Stimulated activated CD4-positive, alpha-beta T cell treated with anti-CD3 and anti-CD28 coated beads, Interleukin-12 subunit alpha, Interleukin-12 subunit beta, amount 100 ng/mL, for 24 hours (primary cell): ENCODE measurements at regions not wholly inside any gene's neighbourhood (a gene's known extent, or its start where the extent isn't known, plus 50 kb on each side); places are given as distances from the start of the nearest gene placed in this dataset.
"Not testable (repeated sequence)": the region's sequence is repeated elsewhere in the genome, so short reads cannot be mapped to it uniquely, and the experiment has no call there.

ENCODE experiments used
- DNase-seq, 2 experiments: peaks; one replicate each; pipeline ENCODE4 v3.0.0-alpha.2; 2020; ENCODE audit warnings: low read depth in 2 of 2

DNA sequence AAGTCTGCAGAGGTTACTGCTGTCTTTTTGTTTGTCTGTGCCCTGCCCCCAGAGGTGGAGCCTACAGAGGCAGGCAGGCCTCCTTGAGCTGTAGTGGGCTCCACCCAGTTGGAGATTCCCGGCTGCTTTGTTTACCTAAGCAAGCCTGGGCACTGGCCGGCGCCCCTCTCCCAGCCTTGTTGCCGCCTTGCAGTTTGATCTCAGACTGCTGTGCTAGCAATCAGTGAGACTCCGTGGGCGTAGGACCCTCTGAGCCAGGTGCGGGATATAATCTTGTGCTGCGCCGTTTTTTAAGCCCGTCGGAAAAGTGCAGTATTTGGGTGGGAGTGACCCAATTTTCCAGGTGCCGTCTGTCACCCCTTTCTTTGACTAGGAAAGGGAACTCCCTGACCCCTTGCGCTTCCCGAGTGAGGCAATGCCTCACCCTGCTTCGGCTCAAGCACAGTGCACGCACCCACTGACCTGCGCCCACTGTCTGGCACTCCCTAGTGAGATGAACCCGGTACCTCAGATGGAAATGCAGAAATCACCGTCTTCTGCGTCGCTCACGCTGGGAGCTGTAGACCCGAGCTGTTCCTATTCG lies 198.9 kb upstream of the ECI2 start:
- DNase-seq, result not testable (repeated sequence)

DNA sequence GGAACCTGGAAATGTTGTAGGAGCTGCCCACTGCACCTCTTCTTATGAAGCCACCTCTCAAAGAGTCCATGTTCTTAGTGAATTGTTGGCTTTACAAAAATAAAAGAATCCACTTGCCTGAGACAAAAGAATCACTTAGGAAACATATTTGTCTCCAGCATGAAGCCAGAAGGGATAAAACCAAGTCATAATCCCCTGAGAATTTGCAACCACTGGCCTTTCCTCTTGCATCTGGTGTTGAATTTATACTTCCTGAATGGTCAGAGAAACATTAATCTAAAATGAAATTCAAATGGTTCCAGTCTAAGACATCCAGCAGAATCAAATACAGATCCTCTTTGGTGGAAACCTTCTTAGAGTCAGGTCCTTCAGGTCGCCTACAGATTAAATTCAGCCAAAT lies 192.5 kb upstream of the ECI2 start:
- no peak for DNase-seq

DNA sequence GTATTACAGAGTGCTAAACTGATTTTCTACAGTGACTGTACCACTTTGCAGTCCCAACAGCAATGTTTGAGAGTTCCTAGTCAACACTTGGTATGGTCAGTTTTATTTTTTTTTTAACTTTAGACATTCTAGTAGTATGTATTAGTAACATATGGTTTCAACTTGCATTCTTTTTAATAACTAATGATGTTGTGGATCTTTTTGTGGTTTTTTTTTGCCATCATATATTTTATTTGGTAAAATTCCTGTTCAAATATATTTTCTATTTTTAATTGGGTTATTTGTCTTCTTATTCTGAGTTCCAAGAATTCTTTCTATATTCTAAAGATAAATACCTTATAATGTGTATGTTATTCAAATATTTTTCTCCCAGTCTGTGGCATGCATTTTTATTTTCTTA lies 189.4 kb upstream of the ECI2 start:
- DNase-seq, result no peak

DNA sequence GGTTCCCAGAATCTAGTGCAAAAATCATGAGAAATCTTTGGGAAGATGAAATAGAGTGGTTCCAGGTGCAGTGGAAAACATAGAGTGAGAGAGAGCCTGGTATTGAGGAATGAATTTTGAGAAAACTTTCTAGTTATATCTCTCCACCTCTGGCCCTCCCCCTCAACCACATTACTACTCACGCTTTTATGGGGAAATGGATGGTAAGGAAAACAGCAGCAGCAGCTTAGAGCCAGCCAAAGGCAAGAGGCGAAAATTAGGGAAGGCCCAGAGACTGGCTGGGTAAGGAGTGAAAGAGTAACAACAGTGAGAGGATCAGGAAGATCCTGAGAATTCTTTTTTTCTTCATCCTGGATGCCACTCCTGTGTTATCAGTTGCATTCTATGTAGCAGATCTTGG lies 187.9 kb upstream of the ECI2 start:
- DNase-seq, result no peak

DNA sequence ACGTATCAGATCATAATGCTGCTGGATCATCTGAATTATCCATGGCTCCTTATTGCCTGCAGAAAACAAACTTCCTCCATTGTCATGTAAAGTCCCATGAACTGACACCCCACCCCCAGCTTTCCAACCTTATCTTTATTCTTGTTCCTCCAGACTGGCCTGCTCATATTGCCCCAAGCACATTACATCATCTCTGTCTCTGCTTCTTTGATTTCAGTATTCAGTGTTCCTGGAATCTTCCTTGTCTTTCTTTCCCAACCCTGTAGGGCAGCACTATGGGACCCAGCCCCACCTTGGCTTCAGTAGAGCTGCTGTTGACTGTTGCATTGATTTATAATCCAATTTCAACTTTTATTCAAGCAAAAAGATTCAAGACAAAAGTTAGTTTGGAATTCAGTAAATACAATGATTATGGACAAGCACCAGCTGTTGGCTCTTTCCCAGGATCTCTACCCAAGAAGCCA lies 187.5 kb upstream of the ECI2 start:
- no peak for DNase-seq

DNA sequence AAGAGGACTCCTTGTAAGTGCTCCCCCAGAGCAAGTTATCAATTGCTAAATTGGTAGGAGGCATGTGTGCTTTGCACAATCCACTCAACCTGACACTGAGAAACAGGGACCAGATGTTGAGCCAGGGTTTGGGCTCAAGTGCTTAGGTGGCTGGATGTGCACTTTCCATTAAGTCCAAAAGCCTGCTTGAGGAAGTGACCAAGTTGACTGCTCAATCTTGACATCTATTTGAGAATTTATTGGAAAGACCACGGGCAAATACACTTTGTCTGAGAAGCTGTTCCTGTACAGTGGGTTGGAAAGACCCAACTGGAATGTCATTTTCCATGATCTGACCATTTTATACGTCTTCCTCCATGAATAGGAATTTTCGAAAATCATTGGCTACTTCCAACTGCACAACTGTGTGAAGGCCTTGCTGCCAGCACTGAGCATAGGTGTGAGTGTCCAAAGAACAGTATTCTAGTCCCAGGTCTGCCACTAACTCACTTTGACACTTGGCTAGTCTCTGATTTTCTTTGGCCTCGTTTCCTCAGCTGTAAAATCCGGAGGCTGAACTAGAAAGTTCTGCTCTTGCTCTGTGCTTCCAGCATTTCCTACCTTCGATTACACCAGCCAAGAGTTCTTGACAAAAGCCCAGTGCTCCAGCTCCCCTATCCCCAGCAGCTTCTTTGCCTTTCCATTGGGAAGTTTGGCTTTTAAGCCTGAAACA lies 186.9 kb upstream of the ECI2 start:
- DNase-seq, result no peak

DNA sequence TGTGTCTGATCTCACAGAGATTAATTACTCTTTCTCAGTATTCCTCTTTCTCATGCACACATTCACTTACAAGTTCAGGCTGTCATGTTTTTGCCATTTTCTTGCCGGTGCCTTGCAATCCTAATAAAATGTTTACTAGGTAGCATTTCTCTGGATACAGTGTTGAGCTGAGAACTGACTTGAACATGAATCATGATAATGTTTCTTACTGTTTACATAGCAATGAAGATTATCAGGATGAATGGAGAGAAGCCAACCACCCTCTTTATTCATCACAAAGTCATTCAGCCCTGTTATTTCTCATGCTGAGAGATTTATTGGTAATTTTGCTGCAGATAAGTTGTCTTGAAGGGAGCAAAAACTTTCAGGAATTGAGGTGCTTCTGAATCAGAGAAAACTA lies 185.5 kb upstream of the ECI2 start:
- no peak for DNase-seq

DNA sequence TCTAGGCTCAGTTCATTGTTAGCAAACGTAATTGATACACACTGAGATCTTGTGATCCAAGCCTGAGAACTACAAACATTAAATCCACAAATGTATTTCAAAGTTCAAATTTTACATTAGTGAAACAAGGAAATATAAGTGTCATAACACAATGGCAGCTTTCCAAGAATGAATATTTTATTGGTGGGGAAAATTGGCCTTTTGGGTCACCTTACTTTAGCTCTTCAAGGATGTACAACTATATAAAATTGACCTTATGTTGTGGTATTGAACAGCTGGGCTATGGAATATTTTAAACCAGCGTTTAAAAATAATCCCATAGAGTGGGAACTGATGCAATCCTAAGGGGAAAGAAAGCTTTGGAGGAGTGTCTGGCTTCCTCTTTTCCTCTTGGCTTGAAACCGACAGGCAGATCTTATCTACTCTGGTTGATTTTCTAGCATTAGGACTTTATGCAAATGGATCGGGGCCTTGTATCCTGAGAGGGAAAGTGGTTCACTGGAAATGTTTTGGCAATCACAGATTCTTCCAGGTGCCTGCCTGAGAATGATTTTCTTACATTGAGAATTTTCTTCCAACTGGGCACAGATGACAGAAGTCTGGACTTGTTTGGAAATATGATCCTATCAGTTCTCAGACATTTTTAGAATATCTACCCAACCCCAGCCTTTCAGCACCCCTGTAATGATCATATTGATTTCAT lies 184.8 kb upstream of the ECI2 start:
- DNase-seq, result no peak

DNA sequence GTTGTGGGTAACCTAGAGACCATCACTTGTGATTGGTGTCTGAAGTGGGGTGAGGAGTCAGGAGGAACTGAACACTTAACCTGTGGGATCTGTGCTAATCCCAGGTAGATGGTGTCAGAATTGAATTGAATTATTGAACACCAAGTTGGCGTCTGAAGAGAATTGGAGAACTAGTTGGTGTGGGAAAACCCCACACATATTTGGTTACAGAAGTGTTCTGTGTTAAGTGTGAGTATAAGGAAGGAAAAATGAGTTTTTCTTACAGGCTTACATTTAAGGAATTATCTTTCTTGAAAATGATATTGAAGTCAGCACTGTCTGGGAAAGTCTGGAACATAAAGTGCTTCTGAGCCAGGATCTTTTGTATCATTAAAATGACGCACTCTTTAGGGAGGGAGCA lies 182.9 kb upstream of the ECI2 start:
- no peak for DNase-seq

DNA sequence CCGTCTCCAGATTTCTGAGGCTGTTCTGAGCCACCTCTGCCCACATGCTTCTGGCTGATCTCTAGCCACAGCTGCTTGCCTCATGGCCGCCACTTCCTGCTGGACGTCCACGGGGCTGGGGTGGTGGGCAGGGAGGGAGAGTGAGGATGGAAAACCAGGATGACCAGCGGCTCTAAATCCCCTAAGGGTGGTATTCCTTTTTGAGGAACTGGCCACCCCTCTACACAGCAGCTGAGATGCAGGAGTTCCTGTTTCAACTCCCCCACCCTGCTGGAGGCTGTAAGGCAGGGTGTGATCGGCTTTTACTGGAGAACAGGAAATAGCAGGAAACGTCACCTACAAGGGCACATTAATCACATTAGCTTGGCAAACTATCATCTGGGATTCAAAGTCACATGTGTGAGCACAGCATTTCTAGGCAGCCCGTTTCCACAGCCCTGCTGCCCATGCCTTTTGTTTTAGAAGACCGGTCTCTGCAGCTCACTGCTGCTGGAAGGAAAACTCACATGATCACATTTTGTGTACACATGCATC lies 181.6 kb upstream of the ECI2 start:
- no peak for DNase-seq

DNA sequence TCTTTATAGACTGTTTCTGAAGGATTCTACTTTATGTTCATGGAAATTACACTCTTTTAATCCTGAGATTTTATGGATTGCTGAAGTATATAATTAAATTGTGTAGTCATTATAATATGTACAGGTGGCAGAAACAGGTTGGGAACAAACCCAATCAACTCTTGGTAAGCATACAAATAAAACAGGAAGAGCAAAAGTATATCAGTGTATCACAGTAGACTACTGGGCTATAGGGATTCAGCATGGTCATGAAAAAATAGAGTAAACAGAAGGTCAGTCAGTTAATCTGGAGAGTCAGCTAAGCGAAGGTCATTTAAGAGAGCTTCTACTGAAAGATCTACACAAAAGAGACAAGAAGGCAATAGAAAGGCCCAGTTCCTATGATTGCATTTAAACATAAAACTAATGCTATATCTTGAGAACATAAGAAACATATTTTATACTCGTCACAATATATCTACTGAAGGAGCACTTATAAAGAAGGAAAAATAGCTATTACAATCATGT lies 178.9 kb upstream of the ECI2 start:
- no peak for DNase-seq

DNA sequence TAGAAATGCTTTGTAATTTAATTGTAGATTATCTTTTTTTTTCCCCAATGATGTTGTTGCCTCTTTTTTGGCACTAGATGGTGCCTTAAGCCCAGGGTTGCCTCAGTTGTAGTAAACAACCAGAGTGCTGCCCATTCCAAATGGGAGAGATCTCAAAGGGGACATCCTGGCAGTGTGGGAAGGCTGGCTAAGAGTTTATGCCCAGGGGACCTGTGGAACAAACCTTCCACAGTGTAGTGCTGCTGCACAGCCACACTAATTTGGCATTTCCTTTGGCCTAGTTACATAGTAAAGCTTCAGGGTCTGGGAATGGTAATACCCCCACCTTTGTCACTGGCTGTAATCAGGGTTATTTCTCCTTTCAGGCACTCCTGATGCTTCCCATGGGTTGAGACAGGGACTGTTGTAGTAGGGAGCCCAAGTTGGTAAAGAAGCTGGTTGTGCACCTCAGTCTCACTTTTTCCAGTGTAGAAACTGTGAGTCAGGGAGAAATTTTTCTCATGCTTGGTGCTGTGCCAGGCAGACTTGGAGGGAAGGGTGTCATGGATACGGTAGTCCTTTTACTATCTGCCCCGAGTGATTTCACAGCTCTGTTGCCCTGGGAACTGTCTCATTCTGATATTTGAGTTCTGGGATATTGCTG lies 177.8 kb upstream of the ECI2 start:
- no peak for DNase-seq

DNA sequence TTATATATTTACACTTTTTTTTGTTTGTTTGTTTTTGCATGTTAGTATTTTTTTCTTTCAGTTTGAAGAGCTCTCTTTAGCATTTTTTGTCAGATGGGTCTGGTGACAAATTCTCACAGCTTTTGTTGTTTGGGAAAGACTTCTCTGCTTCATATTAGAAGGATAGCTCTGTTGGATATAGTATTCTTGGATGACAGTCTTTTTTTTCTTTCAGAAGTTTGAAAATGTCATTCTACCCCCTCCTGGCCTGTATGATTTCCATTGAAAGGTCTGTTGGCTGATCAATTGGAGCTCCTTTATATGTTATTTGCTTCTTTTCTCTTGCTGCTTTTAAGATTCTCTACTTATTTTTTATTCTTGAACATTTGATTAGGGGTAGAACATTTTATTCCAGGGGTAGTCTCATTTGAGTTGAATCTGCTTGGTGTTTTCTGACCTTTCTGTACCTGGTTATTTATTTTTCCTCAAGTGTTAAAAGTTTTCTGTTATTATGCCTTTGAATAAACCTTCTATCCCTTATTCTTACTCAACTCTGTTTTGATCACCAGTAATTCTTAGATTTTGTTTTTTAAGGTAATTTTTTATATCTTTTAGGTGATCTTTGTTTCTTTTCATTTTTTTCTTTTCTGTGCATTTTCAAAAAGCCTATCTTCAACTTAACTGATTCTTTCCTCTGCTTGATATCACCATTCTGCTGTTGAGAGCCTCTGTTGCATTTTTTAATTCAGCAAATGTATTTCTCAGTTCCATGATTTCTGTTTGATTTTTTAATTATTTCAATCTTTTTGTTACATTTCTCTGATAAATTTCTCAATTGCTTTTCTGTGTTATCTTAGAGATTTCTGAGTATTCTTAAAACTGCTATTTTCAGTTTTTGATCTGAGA lies 176.8 kb upstream of the ECI2 start:
- no peak for DNase-seq

DNA sequence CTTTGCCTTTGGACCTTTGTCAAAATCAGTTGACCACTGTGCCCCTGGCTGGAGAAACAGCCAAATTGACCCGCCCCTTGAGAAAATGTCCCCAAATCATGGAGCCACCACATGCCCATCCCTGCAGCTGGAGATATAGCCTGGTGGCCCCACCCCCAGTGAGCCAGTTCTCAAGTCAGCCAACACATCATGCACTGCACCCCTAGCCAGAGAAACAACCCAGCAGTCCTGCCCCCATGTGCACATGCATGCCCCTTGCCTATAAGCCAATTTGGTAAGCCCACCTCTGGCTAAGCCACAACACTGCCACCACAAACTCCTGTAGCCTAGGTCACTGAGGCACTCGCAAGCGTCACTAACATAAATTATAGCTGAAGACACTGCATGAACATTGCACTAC lies 174.2 kb upstream of the ECI2 start:
- no peak for DNase-seq

DNA sequence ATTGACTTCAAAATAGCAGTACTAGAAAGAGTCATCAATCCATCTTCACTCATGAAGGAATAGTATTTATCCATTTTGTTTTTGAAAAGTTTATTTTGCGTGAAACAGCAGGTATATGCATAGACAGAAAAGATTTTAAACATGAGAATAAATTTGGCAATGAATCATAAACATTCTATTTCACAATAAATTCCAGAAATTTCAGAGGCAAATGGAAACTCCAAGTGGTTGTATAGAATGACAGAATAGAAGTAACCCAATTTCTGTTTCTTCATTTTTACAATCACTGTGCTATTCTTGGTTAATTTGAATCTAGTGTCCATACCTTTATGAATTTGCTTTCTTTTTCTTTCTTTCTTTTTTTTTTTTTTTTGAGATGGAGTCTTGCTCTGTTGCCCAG lies 173.0 kb upstream of the ECI2 start:
- DNase-seq, result no peak

DNA sequence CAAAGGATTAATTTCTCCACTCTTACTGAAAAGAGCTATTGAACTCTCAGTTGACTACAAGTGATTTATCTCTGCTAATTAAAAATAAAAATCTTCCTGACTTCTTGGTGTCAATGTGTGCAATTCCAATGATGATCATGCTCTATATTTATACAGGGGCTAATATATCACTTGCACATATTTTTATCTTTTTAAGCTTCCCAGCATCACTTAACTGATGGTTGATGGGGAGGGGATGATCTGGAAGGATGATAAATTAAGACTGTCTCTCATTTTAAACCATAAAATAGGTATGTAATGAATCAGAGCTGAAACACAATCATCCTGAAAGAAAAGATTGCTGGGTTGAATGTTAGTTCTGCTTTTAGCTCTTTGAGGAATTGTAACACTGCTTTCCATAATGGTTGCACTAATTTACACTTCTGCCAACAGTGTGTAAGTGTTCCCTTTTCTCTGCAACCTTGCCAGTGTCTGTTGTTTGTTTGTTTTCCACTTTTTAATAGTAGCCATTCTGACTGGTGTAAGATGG lies 169.6 kb upstream of the ECI2 start:
- DNase-seq, result no peak

DNA sequence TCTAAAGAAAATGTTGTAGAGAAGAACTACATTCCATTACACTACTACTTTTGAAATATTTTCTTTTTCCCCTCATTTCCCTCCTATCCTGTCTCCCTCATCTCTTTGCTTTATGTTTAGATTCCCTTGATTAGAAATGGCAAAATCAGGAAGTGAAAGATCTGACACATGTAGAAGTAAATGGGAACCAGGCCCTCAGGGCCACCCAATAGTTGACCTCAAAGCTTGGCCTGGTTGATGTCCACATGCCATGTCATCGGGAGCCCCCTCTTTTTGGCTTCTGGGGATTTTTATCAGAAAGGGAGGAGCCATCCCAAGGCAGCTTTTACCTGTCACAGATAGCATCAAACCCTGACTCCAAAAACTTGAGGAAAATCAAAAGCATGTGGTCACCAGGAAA lies 168.3 kb upstream of the ECI2 start:
- DNase-seq, result no peak

DNA sequence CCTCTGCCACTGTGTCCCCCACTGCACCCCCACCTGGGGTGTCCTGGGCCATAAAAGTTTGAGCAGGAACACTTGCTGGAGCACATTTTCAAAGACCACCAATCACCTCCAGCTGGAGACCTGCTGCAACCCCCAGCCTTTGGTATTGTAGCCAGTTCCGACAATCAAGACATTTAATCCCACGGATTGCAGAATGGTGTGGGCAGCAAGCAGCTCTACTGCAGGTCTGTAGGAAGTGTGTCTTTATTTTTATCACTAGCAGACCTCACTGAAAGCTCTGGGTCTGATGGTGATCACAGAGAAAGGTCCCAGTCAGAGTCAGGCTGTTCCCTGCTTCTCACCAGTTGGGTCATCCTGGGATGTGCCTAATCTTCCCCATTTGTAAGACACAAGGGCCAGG lies 167.1 kb upstream of the ECI2 start:
- no peak for DNase-seq

DNA sequence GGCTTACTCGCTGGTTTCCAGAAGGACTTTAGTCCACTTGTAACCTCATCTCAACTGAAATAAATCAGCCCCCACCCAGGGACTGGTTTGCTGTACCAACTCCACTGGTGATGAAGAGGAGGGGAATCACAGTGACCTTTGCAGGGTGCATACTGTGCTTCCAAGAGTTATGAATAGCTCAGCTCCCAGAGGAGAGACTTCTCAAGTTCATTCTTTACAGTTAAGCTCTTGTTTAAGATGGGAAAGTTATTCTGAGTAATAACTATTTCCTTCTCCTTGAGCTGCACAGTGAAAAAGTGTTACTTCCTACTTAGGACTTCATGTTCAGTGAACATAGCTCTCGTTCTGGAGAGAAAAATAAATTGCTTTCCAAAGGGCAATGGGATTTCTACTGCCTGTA lies 166.5 kb upstream of the ECI2 start:
- no peak for DNase-seq

DNA sequence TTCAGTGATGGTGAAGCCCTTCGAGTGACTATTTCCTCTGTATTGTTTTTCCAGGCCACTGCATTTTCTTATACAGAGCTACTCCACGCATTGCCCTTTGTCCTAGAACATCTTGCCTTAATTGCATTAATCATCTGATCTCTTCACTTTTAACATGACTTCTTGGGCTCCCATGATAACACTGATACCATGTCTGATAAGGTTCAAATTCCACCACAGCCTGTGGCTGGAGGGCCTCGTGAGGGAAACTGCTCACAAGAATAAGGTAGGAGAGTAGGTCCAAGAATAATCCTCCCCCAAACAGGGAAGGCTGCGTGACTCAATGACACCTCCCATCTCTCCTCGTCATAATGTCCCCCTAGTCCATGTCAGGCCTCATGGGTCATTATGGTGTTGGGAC lies 165.5 kb upstream of the ECI2 start:
- DNase-seq, result no peak

DNA sequence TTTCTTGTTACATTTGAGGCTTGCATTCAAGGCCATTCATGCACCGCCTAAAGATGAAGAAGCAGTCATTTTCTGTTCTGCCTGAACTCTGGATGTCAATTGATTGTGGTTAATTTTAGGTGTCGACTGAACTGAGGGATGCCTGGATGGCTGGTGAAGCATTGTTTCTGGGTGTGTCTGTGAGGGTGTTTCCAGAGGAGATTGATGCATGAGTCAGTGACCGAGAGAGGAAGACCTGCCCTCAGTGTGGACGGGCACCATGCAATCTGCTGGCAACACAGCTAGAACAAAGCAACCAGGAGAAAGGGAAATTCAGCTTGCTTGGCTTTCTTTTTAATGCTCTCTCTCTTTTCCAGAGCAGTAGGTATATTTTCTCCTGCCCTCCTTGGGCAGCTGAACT lies 164.1 kb upstream of the ECI2 start:
- DNase-seq, result no peak
